ENCODE measurements at regions not wholly inside any gene's neighbourhood (a gene's known extent, or its start where the extent isn't known, plus 50 kb on each side); places are given as distances from the start of the nearest gene placed in this dataset.

- H3K4me3 Mint-ChIP-seq, result no peak overlapping the region
- H3K27ac Mint-ChIP-seq, result no peak overlapping the region
- H3K4me1 Mint-ChIP-seq (ENCODE audit: low read depth), result no peaks in the 10 kb centered on the region
- no peaks in the 10 kb centered on the region for H3K36me3 Mint-ChIP-seq (ENCODE audit: low read depth)
- peaks cover 6% of the 10 kb centered on the region for H3K9me3 Mint-ChIP-seq
- peaks cover 7% of the 10 kb centered on the region for H3K27me3 Mint-ChIP-seq
Measured at GRCh38 chr9:107973451-107973850, 483.9 kb upstream of the KLF4 start.

DNA sequence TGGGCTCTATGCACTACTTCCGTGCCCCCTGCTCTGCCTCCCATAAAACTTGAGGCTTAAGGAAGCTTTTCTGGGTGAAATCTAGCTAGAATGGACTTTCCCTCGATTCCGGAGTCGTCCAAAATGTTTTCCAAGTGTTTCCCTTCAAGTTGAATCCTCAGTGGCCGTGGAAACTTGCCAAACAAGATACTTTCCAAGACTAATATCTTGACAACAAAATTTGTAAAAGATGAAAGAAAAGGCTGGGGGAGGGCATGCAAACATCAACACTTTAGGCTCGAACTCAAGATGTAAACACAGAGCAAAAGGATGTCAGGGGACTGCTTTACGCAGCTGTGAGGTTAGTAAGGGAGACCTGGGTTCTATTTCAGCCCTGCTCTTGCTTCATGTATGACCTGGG is 482.8 kb upstream of the KLF4 start:
- peaks cover 6% of the 10 kb centered on the region for H3K9me3 Mint-ChIP-seq
- H3K27ac Mint-ChIP-seq, result no peak overlapping the region
- no peak overlapping the region for H3K4me3 Mint-ChIP-seq
- H3K4me1 Mint-ChIP-seq (ENCODE audit: low read depth), result no peaks in the 10 kb centered on the region
- H3K36me3 Mint-ChIP-seq (ENCODE audit: low read depth), result no peaks in the 10 kb centered on the region
- H3K27me3 Mint-ChIP-seq, result peaks cover 7% of the 10 kb centered on the region

GRCh38 chr9:107971241-107971640 is 481.7 kb upstream of the KLF4 start:
- Mint-ChIP-seq H3K27me3 (peaks cover 4% of the 10 kb centered on the region), H3K4me3 (no peak overlapping the region), H3K4me1 (ENCODE audit: low read depth) (no peaks in the 10 kb centered on the region), H3K27ac (no peak overlapping the region), H3K36me3 (ENCODE audit: low read depth) (no peaks in the 10 kb centered on the region), H3K9me3 (peaks cover 3% of the 10 kb centered on the region)

- no peaks in the 10 kb centered on the region for H3K36me3 Mint-ChIP-seq (ENCODE audit: low read depth)
Measured at GRCh38 chr9:107970726-107971125, 481.2 kb upstream of the KLF4 start.

GRCh38 chr9:107969727-107970126 is 480.2 kb upstream of the KLF4 start:
- Mint-ChIP-seq H3K27me3 (peaks cover 4% of the 10 kb centered on the region), H3K27ac (no peak overlapping the region), H3K9me3 (no peaks in the 10 kb centered on the region), H3K4me1 (ENCODE audit: low read depth) (no peaks in the 10 kb centered on the region), H3K36me3 (ENCODE audit: low read depth) (no peaks in the 10 kb centered on the region), H3K4me3 (no peak overlapping the region)

More at GRCh38 chr9:107970726-107971125, 481.2 kb upstream of the KLF4 start:
- Mint-ChIP-seq H3K27me3 (peaks cover 4% of the 10 kb centered on the region), H3K4me1 (ENCODE audit: low read depth) (no peaks in the 10 kb centered on the region), H3K27ac (no peak overlapping the region), H3K4me3 (no peak overlapping the region), H3K9me3 (no peaks in the 10 kb centered on the region)

DNA sequence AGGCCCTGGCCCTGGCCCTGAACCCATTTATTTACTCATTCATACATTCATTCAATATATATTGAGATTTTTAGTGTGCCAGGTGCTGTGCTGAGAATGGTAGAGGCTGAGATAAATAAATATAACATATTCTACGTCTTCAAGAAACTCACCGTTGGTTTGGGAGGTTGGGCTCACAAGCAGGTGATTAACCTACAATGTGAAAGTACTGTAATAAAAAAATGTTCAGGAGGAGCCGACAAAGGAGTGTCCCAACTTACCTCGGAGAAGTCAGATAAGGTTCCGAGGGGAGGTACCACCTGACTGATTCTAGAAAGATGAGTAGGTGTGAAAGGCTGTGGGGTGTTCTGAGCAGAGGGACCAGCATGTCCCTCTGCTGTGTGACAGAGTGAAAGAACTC is 479.6 kb upstream of the KLF4 start:
- no peaks in the 10 kb centered on the region for H3K4me1 Mint-ChIP-seq (ENCODE audit: low read depth)
- H3K9me3 Mint-ChIP-seq, result no peaks in the 10 kb centered on the region
- no peak overlapping the region for H3K4me3 Mint-ChIP-seq
- H3K27ac Mint-ChIP-seq, result no peak overlapping the region
- H3K36me3 Mint-ChIP-seq (ENCODE audit: low read depth), result no peaks in the 10 kb centered on the region
- H3K27me3 Mint-ChIP-seq, result peaks cover 4% of the 10 kb centered on the region

- Mint-ChIP-seq H3K4me3 (no peak overlapping the region), H3K4me1 (ENCODE audit: low read depth) (no peaks in the 10 kb centered on the region), H3K9me3 (no peaks in the 10 kb centered on the region), H3K27ac (no peak overlapping the region), H3K27me3 (no peaks in the 10 kb centered on the region), H3K36me3 (ENCODE audit: low read depth) (no peaks in the 10 kb centered on the region)
Measured at GRCh38 chr9:107963246-107963645, 473.7 kb upstream of the KLF4 start.

DNA sequence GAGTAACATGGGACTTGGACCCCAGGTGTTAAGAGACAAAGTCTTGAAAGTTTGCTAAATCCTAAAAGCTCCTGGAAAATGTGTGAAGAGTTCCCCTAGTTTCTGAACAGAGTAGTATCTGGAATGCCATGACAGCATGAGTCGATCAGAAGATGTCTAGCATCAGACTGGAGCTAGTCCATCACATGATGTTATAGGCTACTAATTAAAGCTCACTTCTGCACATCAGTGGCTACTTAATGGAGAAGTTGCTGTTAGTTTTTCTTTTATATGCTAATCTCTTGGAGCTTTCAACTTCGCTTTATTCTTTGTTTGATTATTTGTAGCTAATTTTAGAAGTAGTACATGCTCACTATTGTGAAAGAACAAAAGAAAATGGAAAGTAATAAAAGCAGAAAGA is 471.3 kb upstream of the KLF4 start:
- Mint-ChIP-seq H3K4me1 (ENCODE audit: low read depth) (no peaks in the 10 kb centered on the region), H3K9me3 (no peaks in the 10 kb centered on the region), H3K4me3 (no peak overlapping the region), H3K36me3 (ENCODE audit: low read depth) (no peaks in the 10 kb centered on the region), H3K27me3 (no peaks in the 10 kb centered on the region), H3K27ac (no peak overlapping the region)

DNA sequence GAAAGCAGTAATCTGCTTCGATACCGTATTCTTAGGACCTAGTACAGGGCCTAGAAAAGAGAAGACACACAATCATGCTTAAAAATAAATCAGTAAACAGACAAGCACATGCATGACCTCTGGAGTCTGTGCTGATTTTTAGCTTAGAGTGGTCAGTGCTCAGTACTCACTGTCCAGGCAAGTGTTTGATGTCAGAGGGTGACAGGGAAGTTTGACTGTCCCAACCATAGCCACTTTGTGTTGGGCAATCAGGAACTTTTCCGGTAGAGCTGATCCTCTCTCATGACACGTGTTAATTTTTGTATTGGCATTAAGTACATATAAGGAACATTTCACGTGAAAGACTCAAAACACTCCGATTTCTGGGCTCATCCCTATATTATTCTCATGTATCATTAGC is 464.7 kb upstream of the KLF4 start:
- peaks cover 9% of the 10 kb centered on the region for H3K9me3 Mint-ChIP-seq
- no peak overlapping the region for H3K4me3 Mint-ChIP-seq
- no peaks in the 10 kb centered on the region for H3K36me3 Mint-ChIP-seq (ENCODE audit: low read depth)
- H3K4me1 Mint-ChIP-seq (ENCODE audit: low read depth), result no peaks in the 10 kb centered on the region
- H3K27me3 Mint-ChIP-seq, result no peaks in the 10 kb centered on the region
- H3K27ac Mint-ChIP-seq, result no peak overlapping the region

GRCh38 chr9:107953556-107954125 is 464.1 kb upstream of the KLF4 start:
- no peaks in the 10 kb centered on the region for H3K4me1 Mint-ChIP-seq (ENCODE audit: low read depth)
- H3K4me3 Mint-ChIP-seq, result no peak overlapping the region
- peaks cover 9% of the 10 kb centered on the region for H3K9me3 Mint-ChIP-seq
- H3K36me3 Mint-ChIP-seq (ENCODE audit: low read depth), result no peaks in the 10 kb centered on the region
- H3K27ac Mint-ChIP-seq, result no peak overlapping the region
- H3K27me3 Mint-ChIP-seq, result no peaks in the 10 kb centered on the region

DNA sequence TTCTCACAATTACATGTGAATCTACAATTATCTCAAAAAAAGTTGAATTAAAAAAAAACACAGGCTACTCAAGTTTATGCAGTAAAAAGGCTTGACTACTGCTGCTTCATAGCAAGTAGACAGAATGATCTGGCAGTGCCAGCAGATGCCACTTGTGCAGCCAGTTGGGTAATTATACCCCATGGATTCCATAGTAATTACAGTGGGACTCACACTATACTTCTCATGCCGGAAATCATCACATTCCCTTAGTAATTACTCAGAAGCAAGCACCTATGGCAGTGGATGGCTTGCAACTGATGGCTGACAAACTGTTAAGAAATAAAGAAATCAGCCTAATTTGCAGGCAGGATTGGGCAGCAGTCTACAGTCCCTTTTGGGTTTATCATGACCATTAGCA is 463.2 kb upstream of the KLF4 start:
- H3K4me1 Mint-ChIP-seq (ENCODE audit: low read depth), result no peaks in the 10 kb centered on the region
- H3K9me3 Mint-ChIP-seq, result peaks cover 9% of the 10 kb centered on the region
- H3K27ac Mint-ChIP-seq, result no peak overlapping the region
- H3K36me3 Mint-ChIP-seq (ENCODE audit: low read depth), result no peaks in the 10 kb centered on the region
- H3K4me3 Mint-ChIP-seq, result no peak overlapping the region
- no peaks in the 10 kb centered on the region for H3K27me3 Mint-ChIP-seq

GRCh38 chr9:107951511-107951910 is 461.9 kb upstream of the KLF4 start:
- Mint-ChIP-seq H3K27ac (no peak overlapping the region), H3K9me3 (peaks cover 9% of the 10 kb centered on the region), H3K27me3 (no peaks in the 10 kb centered on the region), H3K36me3 (ENCODE audit: low read depth) (no peaks in the 10 kb centered on the region), H3K4me1 (ENCODE audit: low read depth) (no peaks in the 10 kb centered on the region), H3K4me3 (no peak overlapping the region)

DNA sequence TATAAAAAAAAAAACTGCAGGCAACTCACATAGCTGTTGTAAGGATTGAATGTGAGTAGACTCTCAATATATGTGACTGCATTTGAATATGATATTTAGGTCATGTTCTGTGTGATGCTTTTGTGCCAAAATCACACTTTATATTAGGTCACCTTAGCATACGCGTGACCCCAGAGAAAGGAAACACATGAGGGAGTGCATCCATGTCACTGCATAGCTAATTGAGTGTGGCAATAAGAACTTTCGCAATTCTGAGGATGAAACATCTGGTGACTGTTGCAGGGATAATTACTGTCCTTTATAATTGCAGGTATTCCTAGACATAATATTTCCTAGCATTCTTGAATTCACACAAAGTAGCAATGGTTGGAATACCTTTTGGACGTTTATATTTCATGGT is 459.5 kb upstream of the KLF4 start:
- no peak overlapping the region for H3K4me3 Mint-ChIP-seq
- H3K4me1 Mint-ChIP-seq (ENCODE audit: low read depth), result no peaks in the 10 kb centered on the region
- no peak overlapping the region for H3K27ac Mint-ChIP-seq
- H3K27me3 Mint-ChIP-seq, result no peaks in the 10 kb centered on the region
- peaks cover 9% of the 10 kb centered on the region for H3K9me3 Mint-ChIP-seq
- H3K36me3 Mint-ChIP-seq (ENCODE audit: low read depth), result no peaks in the 10 kb centered on the region

GRCh38 chr9:107948601-107949000 is 459.0 kb upstream of the KLF4 start:
- no peaks in the 10 kb centered on the region for H3K36me3 Mint-ChIP-seq (ENCODE audit: low read depth)
- H3K27ac Mint-ChIP-seq, result no peak overlapping the region
- H3K4me1 Mint-ChIP-seq (ENCODE audit: low read depth), result no peaks in the 10 kb centered on the region
- H3K4me3 Mint-ChIP-seq, result no peak overlapping the region
- H3K27me3 Mint-ChIP-seq, result no peaks in the 10 kb centered on the region
- H3K9me3 Mint-ChIP-seq, result peaks cover 13% of the 10 kb centered on the region

DNA sequence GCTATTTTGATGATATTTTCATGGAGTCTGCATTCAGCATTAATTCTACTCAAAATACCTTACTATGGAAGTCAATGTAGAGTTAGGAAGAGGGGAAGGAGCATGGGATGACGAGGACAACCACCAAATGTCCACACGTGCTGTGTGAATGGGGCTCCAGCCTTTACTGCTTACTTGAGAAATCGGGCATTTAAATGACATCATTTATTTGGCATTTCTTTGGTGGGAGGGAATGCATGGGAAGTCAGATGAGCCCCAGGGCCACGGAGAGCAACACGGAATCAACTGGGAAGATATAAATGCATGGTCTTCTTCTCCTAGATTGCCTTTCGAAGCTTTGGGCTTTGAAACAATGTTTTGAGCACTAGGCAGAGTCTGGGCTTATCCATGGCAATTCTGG is 458.5 kb upstream of the KLF4 start:
- Mint-ChIP-seq H3K4me3 (no peak overlapping the region), H3K9me3 (peaks cover 15% of the 10 kb centered on the region), H3K27me3 (no peaks in the 10 kb centered on the region), H3K36me3 (ENCODE audit: low read depth) (no peaks in the 10 kb centered on the region), H3K27ac (no peak overlapping the region), H3K4me1 (ENCODE audit: low read depth) (no peaks in the 10 kb centered on the region)

DNA sequence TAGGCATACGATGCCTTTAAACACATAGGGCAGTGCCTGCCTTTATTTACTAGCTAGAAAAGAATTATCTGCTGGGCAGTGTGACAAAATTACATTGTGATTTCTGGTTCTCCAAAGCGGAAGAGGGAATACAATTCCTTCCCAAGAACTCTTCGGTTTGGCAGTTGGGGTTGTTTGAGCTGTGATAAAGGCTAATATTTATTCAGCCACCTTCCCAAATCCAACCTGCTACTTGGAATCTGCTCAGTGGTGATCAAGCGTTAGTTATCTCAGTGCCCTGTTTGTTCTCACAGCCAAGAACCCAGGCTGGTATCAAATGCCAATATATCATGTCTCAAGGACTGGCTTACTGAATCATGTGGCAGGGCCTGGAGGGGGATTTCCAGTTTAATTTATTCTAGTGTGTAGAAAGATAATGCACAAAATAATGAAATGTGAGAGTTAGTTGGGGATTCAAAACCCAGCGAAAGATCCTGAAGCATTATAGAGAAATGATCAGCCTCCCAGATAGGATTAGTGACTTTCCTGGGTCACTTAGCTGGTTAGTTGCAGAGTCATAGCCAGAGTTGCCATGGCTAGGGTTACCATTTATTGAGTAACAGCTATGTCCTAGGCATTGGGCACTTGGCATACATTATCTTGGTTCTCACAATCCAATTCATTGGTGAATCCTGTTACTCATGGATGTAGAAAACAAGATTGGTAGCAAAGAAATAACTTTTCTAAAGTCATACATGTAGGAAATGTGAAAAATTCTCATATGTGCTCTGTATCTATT is 457.0 kb upstream of the KLF4 start:
- Mint-ChIP-seq H3K4me1 (ENCODE audit: low read depth) (no peaks in the 10 kb centered on the region), H3K9me3 (peaks cover 18% of the 10 kb centered on the region), H3K36me3 (ENCODE audit: low read depth) (no peaks in the 10 kb centered on the region), H3K27ac (no peak overlapping the region), H3K27me3 (no peaks in the 10 kb centered on the region), H3K4me3 (no peak overlapping the region)

Data from stimulated activated naive CD8-positive, alpha-beta T cell treated with anti-CD3 and anti-CD28 coated beads, Interleukin-15, Interleukin-2, amounts not matched to agents 100 ng/mL and 50 ng/mL, for 24 hours (primary cell).